ENCODE measurements at regions not wholly inside any gene's neighbourhood (a gene's known extent, or its start where the extent isn't known, plus 50 kb on each side); places are given as distances from the start of the nearest gene placed in this dataset.

- DNase-seq: no peak
Observed at GRCh38 chr16:64823481-64824075, 298.3 kb downstream of the CDH11 start.

GRCh38 chr16:64809876-64810629, 311.8 kb downstream of the CDH11 start:
- DNase-seq: no peak

GRCh38 chr16:64808474-64808873, 313.4 kb downstream of the CDH11 start:
- no peak for DNase-seq

- no peak for DNase-seq
Observed at GRCh38 chr16:64791756-64792155, 330.1 kb downstream of the CDH11 start.

- no peak for DNase-seq
Observed at GRCh38 chr16:64784635-64785034, 337.2 kb downstream of the CDH11 start.

- DNase-seq: no peak
Observed at GRCh38 chr16:64782484-64782883, 339.4 kb downstream of the CDH11 start.

GRCh38 chr16:64780445-64780844, 341.4 kb downstream of the CDH11 start:
- DNase-seq: no peak

GRCh38 chr16:64778777-64779176, 343.1 kb downstream of the CDH11 start:
- DNase-seq: no peak

- DNase-seq: no peak
Observed at GRCh38 chr16:64773638-64774037, 348.2 kb downstream of the CDH11 start.

GRCh38 chr16:64773184-64773583, 348.7 kb downstream of the CDH11 start:
- DNase-seq: no peak

- DNase-seq: no peak
Observed at GRCh38 chr16:64771273-64771672, 350.6 kb downstream of the CDH11 start.

GRCh38 chr16:64762211-64762610, 359.7 kb downstream of the CDH11 start:
- DNase-seq: no peak

GRCh38 chr16:64754279-64754678, 367.6 kb downstream of the CDH11 start:
- no peak for DNase-seq

- no peak for DNase-seq
Observed at GRCh38 chr16:64751906-64752305, 370.0 kb downstream of the CDH11 start.

GRCh38 chr16:64749346-64749745, 372.5 kb downstream of the CDH11 start:
- DNase-seq: no peak

GRCh38 chr16:64745258-64745930, 376.5 kb downstream of the CDH11 start:
- no peak for DNase-seq

- no peak for DNase-seq
Observed at GRCh38 chr16:64742455-64743223, 379.2 kb downstream of the CDH11 start.

GRCh38 chr16:64740261-64740660, 381.6 kb downstream of the CDH11 start:
- no peak for DNase-seq

GRCh38 chr16:64738321-64738960, 383.4 kb downstream of the CDH11 start:
- no peak for DNase-seq

GRCh38 chr16:64736857-64737256, 385.0 kb downstream of the CDH11 start:
- no peak for DNase-seq

GRCh38 chr16:64731891-64732290, 390.0 kb downstream of the CDH11 start:
- no peak for DNase-seq

GRCh38 chr16:64730261-64730660, 391.6 kb downstream of the CDH11 start:
- no peak for DNase-seq

GRCh38 chr16:64724339-64724738, 397.5 kb downstream of the CDH11 start:
- DNase-seq: no peak

All from GF-D8 (cell line).